Astrocyte (in vitro differentiated cells and primary cell): ENCODE measurements at regions not wholly inside any gene's neighbourhood (a gene's known extent, or its start where the extent isn't known, plus 50 kb on each side); places are given as distances from the start of the nearest gene placed in this dataset.

ENCODE experiments used
- DNase-seq: peaks from one replicate; pipeline ENCODE4 v3.0.0-alpha.2; 2010; ENCODE audit warnings: low read depth
- FAIRE-seq: peaks from 2 replicates; lab custom pipeline; 2011; peaks lifted over from hg19 to GRCh38; lab: Jason Lieb, UNC
- H2AFZ ChIP-seq: 2 replicates; pipeline ENCODE4 v1.6.0; 2012; ENCODE audit warnings: low read depth, low read length, inconsistent platforms
- H3K27ac ChIP-seq: 2 replicates; pipeline ENCODE4 v1.5.1; 2011; ENCODE audit warnings: low read depth, low read length, inconsistent platforms
- H3K27me3 ChIP-seq: 2 replicates; pipeline ENCODE4 v1.6.0; 2011; ENCODE audit warnings: low read length, inconsistent platforms; ENCODE audit not compliant: insufficient read depth
- H3K36me3 ChIP-seq: 2 replicates; pipeline ENCODE4 v1.5.1; 2011; ENCODE audit warnings: low read length, inconsistent platforms; ENCODE audit not compliant: insufficient read depth
- H3K4me1 ChIP-seq: 2 replicates; pipeline ENCODE4 v1.5.1; 2011; ENCODE audit warnings: low read length, inconsistent platforms; ENCODE audit not compliant: insufficient read depth
- H3K4me2 ChIP-seq: 2 replicates; pipeline ENCODE4 v1.6.0; 2012; ENCODE audit warnings: low read length, inconsistent platforms
- H3K4me3 ChIP-seq: 2 replicates; pipeline ENCODE4 v1.5.1; 2011; ENCODE audit warnings: low read depth, mild to moderate bottlenecking, low read length, inconsistent platforms; ENCODE audit not compliant: insufficient read depth
- H3K79me2 ChIP-seq: 2 replicates; pipeline ENCODE4 v1.6.0; 2012; ENCODE audit warnings: mild to moderate bottlenecking, low read length, inconsistent platforms; ENCODE audit not compliant: insufficient read depth
- H3K9ac ChIP-seq: 2 replicates; pipeline ENCODE4 v1.6.0; 2012; ENCODE audit warnings: mild to moderate bottlenecking, low read length, inconsistent platforms
- H3K9me3 ChIP-seq: 2 replicates; pipeline ENCODE4 v1.5.1; 2012; ENCODE audit warnings: low read depth, mild to moderate bottlenecking, low read length, inconsistent platforms; ENCODE audit not compliant: insufficient read depth
- H4K20me1 ChIP-seq: 2 replicates; pipeline ENCODE4 v1.6.0; 2012; ENCODE audit warnings: low read length, inconsistent platforms; ENCODE audit not compliant: insufficient read depth
- H3K27ac Mint-ChIP-seq: one replicate; pipeline ENCODE4 v1.8.0; 2021; ENCODE audit warnings: mild to moderate bottlenecking, mixed read lengths; ENCODE audit not compliant: unreplicated experiment
- H3K27me3 Mint-ChIP-seq: one replicate; pipeline ENCODE4 v1.8.0; 2021; ENCODE audit warnings: low read depth, mixed read lengths; ENCODE audit not compliant: unreplicated experiment
- H3K36me3 Mint-ChIP-seq: one replicate; pipeline ENCODE4 v1.8.0; 2021; ENCODE audit warnings: low read depth, mixed read lengths; ENCODE audit not compliant: unreplicated experiment
- H3K4me1 Mint-ChIP-seq: one replicate; pipeline ENCODE4 v1.8.0; 2021; ENCODE audit warnings: low read depth, mixed read lengths; ENCODE audit not compliant: unreplicated experiment
- H3K4me3 Mint-ChIP-seq: one replicate; pipeline ENCODE4 v1.8.0; 2021; ENCODE audit warnings: mild to moderate bottlenecking, moderate library complexity, mixed read lengths; ENCODE audit not compliant: unreplicated experiment
- H3K9me3 Mint-ChIP-seq: one replicate; pipeline ENCODE4 v1.8.0; 2021; ENCODE audit warnings: mild to moderate bottlenecking, mixed read lengths; ENCODE audit not compliant: unreplicated experiment
- EZH2 ChIP-seq: IDR thresholded peaks from 2 replicates; pipeline ENCODE4 v1.6.1; 2012; ENCODE audit warnings: mild to moderate bottlenecking, low read length, inconsistent platforms; ENCODE audit not compliant: insufficient read depth
- TF ChIP-seq, protein P1 (sequence below): IDR thresholded peaks from 2 replicates; pipeline ENCODE4 v1.5.1; 2011; ENCODE audit warnings: low read depth, mild to moderate bottlenecking, inconsistent platforms, low read length, moderate library complexity; ENCODE audit not compliant: insufficient read depth

DNA sequence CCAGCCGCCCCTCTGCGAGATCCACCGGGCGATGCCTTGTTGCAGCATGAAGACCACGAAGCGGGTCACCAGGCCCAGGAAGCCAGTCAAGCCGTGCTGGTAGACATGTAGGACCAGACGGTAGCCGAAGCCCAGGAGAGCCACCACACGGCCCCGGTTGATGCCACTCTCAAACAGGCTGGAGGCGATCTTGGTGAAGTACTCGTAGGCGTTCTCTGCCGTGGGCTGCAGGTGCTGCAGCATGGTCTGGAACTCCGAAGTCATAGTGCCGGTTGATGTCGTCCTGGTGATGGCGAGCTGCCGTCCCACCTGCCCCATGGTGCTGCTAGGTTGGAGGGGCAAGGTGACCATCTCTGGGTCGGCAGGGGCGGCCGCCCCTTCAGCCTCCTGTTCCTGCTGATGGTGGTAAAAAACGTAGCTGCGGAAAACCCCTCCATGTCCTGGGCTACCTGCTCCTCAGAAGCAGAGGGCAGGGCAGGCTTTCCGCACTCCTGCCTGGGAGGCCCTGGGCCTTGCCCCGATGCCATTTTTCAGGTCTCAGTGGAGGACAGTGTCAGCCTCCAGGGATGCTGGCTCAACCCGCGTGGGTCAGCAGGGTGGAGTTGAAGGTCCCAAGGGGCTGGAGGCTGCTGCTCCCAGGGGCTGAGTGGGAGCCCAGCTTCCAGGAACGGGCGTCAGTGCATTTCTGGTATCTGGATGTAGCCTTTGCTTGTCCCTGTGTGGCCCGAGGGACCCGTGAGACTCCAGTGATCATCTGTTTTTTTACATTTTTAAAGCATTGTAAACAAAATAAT lies 98.7 kb downstream of the ADAMTS15 start:
- peaks cover 3% of the 10 kb centered on the region for H3K9me3 Mint-ChIP-seq
- H3K9ac ChIP-seq, result no peak overlapping the region
- no peak overlapping the region for H3K27ac Mint-ChIP-seq
- H3K36me3 ChIP-seq, result no peaks in the 10 kb centered on the region
- H3K36me3 Mint-ChIP-seq, result no peaks in the 10 kb centered on the region
- H3K4me2 ChIP-seq, result no peak overlapping the region
- H4K20me1 ChIP-seq, result no peaks in the 10 kb centered on the region
- H3K27ac ChIP-seq, result no peak overlapping the region
- peaks cover 11% of the 10 kb centered on the region for H3K4me1 Mint-ChIP-seq
- FAIRE-seq (no peak), DNase-seq (no peak)
- TF ChIP-seq EZH2, result no peak
- TF ChIP-seq, protein P1, sequence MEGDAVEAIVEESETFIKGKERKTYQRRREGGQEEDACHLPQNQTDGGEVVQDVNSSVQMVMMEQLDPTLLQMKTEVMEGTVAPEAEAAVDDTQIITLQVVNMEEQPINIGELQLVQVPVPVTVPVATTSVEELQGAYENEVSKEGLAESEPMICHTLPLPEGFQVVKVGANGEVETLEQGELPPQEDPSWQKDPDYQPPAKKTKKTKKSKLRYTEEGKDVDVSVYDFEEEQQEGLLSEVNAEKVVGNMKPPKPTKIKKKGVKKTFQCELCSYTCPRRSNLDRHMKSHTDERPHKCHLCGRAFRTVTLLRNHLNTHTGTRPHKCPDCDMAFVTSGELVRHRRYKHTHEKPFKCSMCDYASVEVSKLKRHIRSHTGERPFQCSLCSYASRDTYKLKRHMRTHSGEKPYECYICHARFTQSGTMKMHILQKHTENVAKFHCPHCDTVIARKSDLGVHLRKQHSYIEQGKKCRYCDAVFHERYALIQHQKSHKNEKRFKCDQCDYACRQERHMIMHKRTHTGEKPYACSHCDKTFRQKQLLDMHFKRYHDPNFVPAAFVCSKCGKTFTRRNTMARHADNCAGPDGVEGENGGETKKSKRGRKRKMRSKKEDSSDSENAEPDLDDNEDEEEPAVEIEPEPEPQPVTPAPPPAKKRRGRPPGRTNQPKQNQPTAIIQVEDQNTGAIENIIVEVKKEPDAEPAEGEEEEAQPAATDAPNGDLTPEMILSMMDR, result no peak
- H3K79me2 ChIP-seq, result no peaks in the 10 kb centered on the region
- H3K4me3 ChIP-seq, result no peak overlapping the region
- H3K27me3 ChIP-seq, result no peaks in the 10 kb centered on the region
- H3K9me3 ChIP-seq, result no peaks in the 10 kb centered on the region
- peaks cover 20% of the 10 kb centered on the region for H3K27me3 Mint-ChIP-seq
- no peaks in the 10 kb centered on the region for H3K4me1 ChIP-seq
- H3K4me3 Mint-ChIP-seq, result no peak overlapping the region
- H2AFZ ChIP-seq, result no peak overlapping the region

DNA sequence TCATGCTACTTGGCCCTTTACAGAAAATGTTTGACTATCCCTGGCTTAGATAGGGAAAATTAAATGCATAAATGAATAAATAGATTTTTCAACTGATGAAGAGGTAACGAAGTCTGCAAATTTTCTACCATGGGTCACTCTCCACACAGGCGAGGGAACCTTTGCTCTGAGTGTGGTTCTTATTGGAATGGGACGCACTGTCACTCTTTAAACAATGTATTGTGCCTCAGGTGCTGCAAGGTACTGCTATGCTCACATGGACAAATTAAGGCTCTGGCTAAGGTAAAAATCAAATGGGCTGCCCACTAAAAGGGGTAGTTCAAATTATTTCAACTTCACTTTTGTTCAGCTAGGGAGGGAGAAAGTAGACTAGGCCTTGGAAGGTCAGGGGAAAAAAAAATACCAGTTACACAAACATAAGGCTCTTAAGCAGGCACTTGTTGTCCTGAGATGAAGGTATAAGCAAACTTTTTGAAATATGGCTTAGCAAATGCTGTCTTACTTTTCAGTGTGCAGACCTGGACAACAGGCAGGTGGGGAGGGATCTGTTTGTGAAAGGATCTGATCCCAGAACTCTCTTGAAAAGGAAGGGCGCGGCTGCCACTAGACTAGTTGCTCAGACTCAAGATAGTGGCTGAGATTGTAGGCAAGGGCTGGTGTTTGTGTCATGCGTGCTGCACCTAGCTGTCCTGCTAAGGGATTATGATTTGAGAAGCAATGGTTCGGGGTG lies 99.5 kb downstream of the ADAMTS15 start:
- no peaks in the 10 kb centered on the region for H4K20me1 ChIP-seq
- no peaks in the 10 kb centered on the region for H3K9me3 Mint-ChIP-seq

More for the DNA sequence above, 99.5 kb downstream of the ADAMTS15 start:
- DNase-seq, result no peak
- Mint-ChIP-seq H3K4me1 (peaks cover 11% of the 10 kb centered on the region), H3K27me3 (peaks cover 20% of the 10 kb centered on the region), H3K27ac (no peak overlapping the region), H3K4me3 (no peak overlapping the region), H3K36me3 (no peaks in the 10 kb centered on the region)
- Histone ChIP-seq H2AFZ (no peak overlapping the region), H3K36me3 (no peaks in the 10 kb centered on the region), H3K79me2 (no peaks in the 10 kb centered on the region), H3K4me2 (no peak overlapping the region), H3K9ac (no peak overlapping the region), H3K27ac (no peak overlapping the region), H3K27me3 (no peaks in the 10 kb centered on the region), H3K4me1 (no peaks in the 10 kb centered on the region), H3K4me3 (no peak overlapping the region), H3K9me3 (no peaks in the 10 kb centered on the region)
- no peak for FAIRE-seq
- TF ChIP-seq EZH2, result no peak
- TF ChIP-seq, protein P1, result no peak
